ENCODE measurements at regions not wholly inside any gene's neighbourhood (a gene's known extent, or its start where the extent isn't known, plus 50 kb on each side); places are given as distances from the start of the nearest gene placed in this dataset.

GRCh38 chr4:12846368-12846767, 637.8 kb downstream of the RAB28 start:
- 27 to 29% methylated on average over 4 of the region's 4 CpGs for WGBS, 2 donors
- Histone ChIP-seq H3K36me3 (no peaks in the 10 kb centered on the region), H3K27me3 (peaks cover 0 to 14% (median 0%) of the 10 kb centered on the region in 4 donors), H3K27ac (no peak overlapping the region), H3K4me1 (no peaks in the 10 kb centered on the region), H3K4me3 (no peak overlapping the region), H3K9me3 (no peaks in the 10 kb centered on the region)
- ATAC-seq (no peak), DNase-seq (no peak), FAIRE-seq (no peak)
- intact Hi-C loops (cut with DNase I): loop anchor here in 1 of 3 donors (10.0 kb wide), 1 partner anchor 688 kb away; no protein-coding TSS in a partner anchor
- no peak for TF ChIP-seq CTCF (IDR thresholded peaks at IDR 0.05)

GRCh38 chr4:12844141-12844540, 640.0 kb downstream of the RAB28 start:
- FAIRE-seq (no peak), DNase-seq (no peak), ATAC-seq (no peak)
- Histone ChIP-seq H3K4me1 (no peaks in the 10 kb centered on the region), H3K27me3 (peaks cover 0 to 6% (median 0%) of the 10 kb centered on the region in 4 donors), H3K27ac (no peak overlapping the region), H3K4me3 (no peak overlapping the region), H3K9me3 (no peaks in the 10 kb centered on the region), H3K36me3 (no peaks in the 10 kb centered on the region)
- intact Hi-C loops (cut with DNase I): loop anchor here in 1 of 3 donors (10.0 kb wide), 1 partner anchor 691 kb away; no protein-coding TSS in a partner anchor
- TF ChIP-seq CTCF (IDR thresholded peaks at IDR 0.05): no peak
- WGBS, 2 donors: 75 to 83% methylated on average over 2 of the region's 2 CpGs

GRCh38 chr4:12827966-12828365, 656.2 kb downstream of the RAB28 start:
- no peaks in the 10 kb centered on the region for H3K36me3 ChIP-seq
- no peak overlapping the region for H3K4me3 ChIP-seq
- TF ChIP-seq CTCF (IDR thresholded peaks at IDR 0.05): no peak
- H3K27ac ChIP-seq: no peak overlapping the region
- intact Hi-C loops (cut with DNase I): no loop called here
- no peaks in the 10 kb centered on the region for H3K4me1 ChIP-seq
- H3K9me3 ChIP-seq: no peaks in the 10 kb centered on the region
- WGBS, 2 donors: 76 to 81% methylated on average over 5 of the region's 5 CpGs
- DNase-seq (no peak), FAIRE-seq (no peak), ATAC-seq (no peak)
- H3K27me3 ChIP-seq: no peaks in the 10 kb centered on the region

- H3K4me1 ChIP-seq: no peaks in the 10 kb centered on the region
- no peaks in the 10 kb centered on the region for H3K27me3 ChIP-seq
- H3K27ac ChIP-seq: no peak overlapping the region
- ATAC-seq: no peak
- no peak for FAIRE-seq
- no peak for DNase-seq
- no peak for TF ChIP-seq CTCF (IDR thresholded peaks at IDR 0.05)
- no peak overlapping the region for H3K4me3 ChIP-seq
- H3K9me3 ChIP-seq: no peaks in the 10 kb centered on the region
- 68 to 76% methylated on average over 4 of the region's 4 CpGs for whole genome bisulfite sequencing, 2 donors
- intact Hi-C loops (cut with DNase I): no loop called here
- H3K36me3 ChIP-seq: no peaks in the 10 kb centered on the region
These were observed 692.6 kb downstream of the RAB28 start for GRCh38 chr4:12791536-12791935.

GRCh38 chr4:12787261-12787660, 696.9 kb downstream of the RAB28 start:
- DNase-seq (no peak), FAIRE-seq (no peak), ATAC-seq (no peak)
- Histone ChIP-seq H3K36me3 (no peaks in the 10 kb centered on the region), H3K9me3 (no peaks in the 10 kb centered on the region), H3K27me3 (no peaks in the 10 kb centered on the region), H3K4me3 (no peak overlapping the region), H3K27ac (no peak overlapping the region), H3K4me1 (no peaks in the 10 kb centered on the region)
- intact Hi-C loops (cut with DNase I): no loop called here
- 60 to 61% methylated on average over 1 of the region's 1 CpG for WGBS, 2 donors
- no peak for TF ChIP-seq CTCF (IDR thresholded peaks at IDR 0.05)

Measured in pancreas (tissue), 10 donors.